Stimulated activated naive B cell treated with anti-CD40 and anti-IgM and Interleukin-4, amounts not matched to agents 10 μg/mL and 1 μg/mL and 100 μg/mL, for 72 hours (primary cell): ENCODE measurements at regions not wholly inside any gene's neighbourhood (a gene's known extent, or its start where the extent isn't known, plus 50 kb on each side); places are given as distances from the start of the nearest gene placed in this dataset.

Experiments used
- ATAC-seq, 2 donors: fragments of 150-1000 bp; cut with Tn5 transposase; replicated peaks; 2 replicates each; pipeline ENCODE4 v1.10.0; 2021; ENCODE audit warnings: moderate library complexity in 1 of 2
- DNase-seq: peaks from one replicate; pipeline ENCODE4 v3.0.0; 2021
- H3K27ac Mint-ChIP-seq: one replicate; pipeline ENCODE4 v1.8.0; 2022; ENCODE audit warnings: mild to moderate bottlenecking, mixed read lengths
- H3K27me3 Mint-ChIP-seq, 2 donors: one replicate each; pipeline ENCODE4 v1.8.0; 2022; ENCODE audit warnings: mixed read lengths in 2 of 2
- H3K36me3 Mint-ChIP-seq, 2 donors: one replicate each; pipeline ENCODE4 v1.8.0; 2022; ENCODE audit warnings: mixed read lengths in 2 of 2, mild to moderate bottlenecking in 1 of 2
- H3K4me1 Mint-ChIP-seq, 2 donors: one replicate each; pipeline ENCODE4 v1.8.0; 2022; ENCODE audit warnings: mixed read lengths in 2 of 2, mild to moderate bottlenecking in 1 of 2
- H3K4me3 Mint-ChIP-seq, 2 donors: one replicate each; pipeline ENCODE4 v1.8.0; 2022; ENCODE audit warnings: mild to moderate bottlenecking in 2 of 2, mixed read lengths in 2 of 2, moderate library complexity in 1 of 2
- H3K9me3 Mint-ChIP-seq, 2 donors: one replicate each; pipeline ENCODE4 v1.8.0; 2022; ENCODE audit warnings: mixed read lengths in 2 of 2, mild to moderate bottlenecking in 1 of 2

DNA sequence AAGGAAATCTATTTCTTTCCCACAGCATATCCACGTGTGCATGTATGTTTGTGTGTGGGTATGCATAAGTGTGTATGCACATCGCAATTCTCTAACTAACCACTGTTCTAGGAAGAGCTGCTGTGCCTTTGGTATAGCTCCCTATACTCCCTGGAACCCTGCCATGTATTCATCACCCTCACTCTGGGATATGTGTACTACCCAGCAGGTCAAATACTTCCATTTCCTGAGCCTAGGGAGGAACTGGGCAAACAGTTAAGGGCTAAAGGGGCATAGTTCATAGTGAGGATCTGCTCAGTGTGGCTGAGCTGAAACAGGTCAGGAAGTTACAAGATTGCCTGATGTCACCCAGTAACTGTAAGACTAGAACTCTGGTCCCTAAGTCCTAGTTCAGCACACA is 260.4 kb downstream of the RPLP1 start:
- Mint-ChIP-seq H3K27ac (no peak overlapping the region), H3K9me3 (peaks cover 9 to 11% of the 10 kb centered on the region in 2 donors), H3K27me3 (peaks cover 54 to 63% of the 10 kb centered on the region in 2 donors), H3K4me1 (peaks cover 14 to 21% of the 10 kb centered on the region in 2 donors), H3K4me3 (no peak overlapping the region), H3K36me3 (peaks cover 5 to 7% of the 10 kb centered on the region in 2 donors)
- ATAC-seq: no peak
- no peak for DNase-seq

DNA sequence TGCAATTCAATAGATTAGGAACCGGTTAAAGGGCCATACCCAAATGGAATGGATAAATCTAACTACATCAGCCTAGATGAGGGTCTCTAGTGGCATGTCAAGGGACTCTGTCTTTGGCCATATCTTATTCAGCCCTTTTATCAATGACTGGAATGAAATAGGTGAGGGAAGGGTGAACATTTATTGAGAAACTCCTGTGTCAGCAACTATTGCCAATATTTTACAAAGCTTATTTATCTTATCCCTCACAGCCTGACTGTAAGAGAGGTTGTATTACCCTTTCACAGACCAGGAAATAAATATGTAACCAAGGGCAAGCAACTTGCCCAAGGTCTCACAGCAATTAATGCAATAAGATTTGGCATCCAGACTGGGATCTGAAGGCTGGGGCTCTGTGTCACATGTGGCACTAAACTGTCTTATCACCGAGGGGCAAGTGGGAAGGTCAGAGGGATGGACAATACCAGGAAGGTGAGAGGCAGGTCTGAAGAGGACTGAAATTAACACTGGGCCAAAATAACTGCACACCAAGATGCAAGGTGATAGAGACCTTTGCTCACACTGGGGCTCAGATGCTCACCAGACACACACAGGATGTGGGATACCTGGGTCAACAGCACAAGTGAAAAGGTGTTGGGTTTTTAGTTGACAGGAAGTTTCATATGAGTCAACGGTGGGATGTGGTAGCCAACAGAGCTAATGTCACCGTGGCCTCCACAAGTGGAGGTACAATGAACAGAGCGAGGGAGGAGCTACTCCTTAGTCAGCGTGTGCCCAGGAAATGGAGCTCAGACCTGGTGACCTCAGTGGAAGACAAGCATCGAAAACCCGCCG is 261.3 kb downstream of the RPLP1 start:
- Mint-ChIP-seq H3K4me3 (no peak overlapping the region), H3K36me3 (no peaks in the 10 kb centered on the region), H3K9me3 (peaks cover 0 to 2% of the 10 kb centered on the region in 2 donors), H3K27me3 (peaks cover 48 to 54% of the 10 kb centered on the region in 2 donors), H3K27ac (no peak overlapping the region), H3K4me1 (peaks cover 16 to 23% of the 10 kb centered on the region in 2 donors)
- DNase-seq (peak; percentile 46), ATAC-seq (peak; percentile 93 to 94)

DNA sequence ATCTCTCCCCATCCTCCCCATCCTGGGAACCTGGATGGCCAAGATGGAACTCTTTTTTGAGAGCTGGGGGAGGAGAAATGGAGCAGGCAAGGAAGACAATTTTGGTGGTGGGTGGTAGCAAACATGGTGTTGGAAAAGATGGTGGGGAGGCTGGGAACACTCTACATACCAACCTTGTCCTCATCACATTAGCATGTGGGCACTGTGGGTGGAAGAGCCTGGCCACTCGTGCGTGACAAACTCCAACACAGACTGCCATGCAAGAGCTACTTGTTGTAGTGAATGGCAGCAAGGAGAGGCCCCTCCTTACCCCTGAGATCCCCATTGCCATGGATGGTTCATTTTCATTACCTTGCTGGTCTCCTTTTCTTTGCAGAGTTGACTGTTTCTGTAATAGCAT is 262.6 kb downstream of the RPLP1 start:
- no peak overlapping the region for H3K27ac Mint-ChIP-seq
- H3K36me3 Mint-ChIP-seq: no peaks in the 10 kb centered on the region
- H3K4me3 Mint-ChIP-seq: no peak overlapping the region
- H3K4me1 Mint-ChIP-seq: peaks cover 23 to 32% of the 10 kb centered on the region in 2 donors
- H3K27me3 Mint-ChIP-seq: peaks cover 47 to 48% of the 10 kb centered on the region in 2 donors
- H3K9me3 Mint-ChIP-seq: no peaks in the 10 kb centered on the region
- ATAC-seq (no peak), DNase-seq (no peak)

DNA sequence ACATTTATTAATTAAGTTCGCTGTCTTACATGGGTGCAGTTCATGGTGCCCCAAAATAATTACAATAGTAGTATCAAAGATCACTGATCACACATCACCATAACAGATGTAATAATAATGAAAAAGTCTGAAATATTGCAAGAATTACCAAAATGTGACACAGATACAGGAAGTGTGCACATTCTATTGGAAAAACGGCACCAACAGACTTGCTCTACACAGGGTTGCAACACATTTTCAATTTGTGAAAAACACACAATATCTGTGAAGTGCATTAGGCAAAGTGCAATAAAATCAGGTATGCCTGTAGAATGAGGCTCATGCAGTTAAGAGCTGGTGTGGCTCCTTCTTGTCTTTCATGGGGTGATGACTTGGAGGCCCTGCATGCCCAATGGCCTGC is 265.8 kb downstream of the RPLP1 start:
- H3K27me3 Mint-ChIP-seq: peaks cover 33 to 52% of the 10 kb centered on the region in 2 donors
- H3K9me3 Mint-ChIP-seq: peaks cover 0 to 3% of the 10 kb centered on the region in 2 donors
- H3K27ac Mint-ChIP-seq: no peak overlapping the region
- DNase-seq (no peak), ATAC-seq (no peak)
- H3K4me3 Mint-ChIP-seq: no peak overlapping the region
- peaks cover 0 to 4% of the 10 kb centered on the region in 2 donors for H3K36me3 Mint-ChIP-seq
- peaks cover 32 to 54% of the 10 kb centered on the region in 2 donors for H3K4me1 Mint-ChIP-seq

DNA sequence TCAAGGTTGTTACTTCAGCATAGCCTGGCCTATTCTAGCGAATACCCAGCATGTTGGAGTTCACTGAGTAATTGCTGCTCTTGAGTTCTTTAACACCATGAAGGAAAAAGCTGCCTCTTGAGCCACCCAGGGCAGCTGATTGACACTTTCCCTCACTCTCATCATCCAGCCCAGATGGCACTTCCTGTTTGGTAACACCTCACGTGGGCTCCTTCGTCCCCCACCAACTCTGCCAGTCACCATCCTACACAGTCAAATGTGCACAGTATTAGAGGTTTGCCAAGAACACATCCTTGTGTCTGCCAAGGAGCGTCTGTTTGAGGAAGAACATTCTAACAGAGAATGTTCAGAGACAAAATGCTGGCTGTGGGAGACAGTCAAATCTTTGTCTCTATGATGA is 266.3 kb downstream of the RPLP1 start:
- Mint-ChIP-seq H3K4me1 (peaks cover 32 to 51% of the 10 kb centered on the region in 2 donors), H3K27ac (no peak overlapping the region), H3K9me3 (peaks cover 0 to 3% of the 10 kb centered on the region in 2 donors), H3K36me3 (peaks cover 0 to 4% of the 10 kb centered on the region in 2 donors), H3K27me3 (peaks cover 34 to 53% of the 10 kb centered on the region in 2 donors), H3K4me3 (no peak overlapping the region)
- ATAC-seq: peak; percentile 56 to 67
- no peak for DNase-seq

DNA sequence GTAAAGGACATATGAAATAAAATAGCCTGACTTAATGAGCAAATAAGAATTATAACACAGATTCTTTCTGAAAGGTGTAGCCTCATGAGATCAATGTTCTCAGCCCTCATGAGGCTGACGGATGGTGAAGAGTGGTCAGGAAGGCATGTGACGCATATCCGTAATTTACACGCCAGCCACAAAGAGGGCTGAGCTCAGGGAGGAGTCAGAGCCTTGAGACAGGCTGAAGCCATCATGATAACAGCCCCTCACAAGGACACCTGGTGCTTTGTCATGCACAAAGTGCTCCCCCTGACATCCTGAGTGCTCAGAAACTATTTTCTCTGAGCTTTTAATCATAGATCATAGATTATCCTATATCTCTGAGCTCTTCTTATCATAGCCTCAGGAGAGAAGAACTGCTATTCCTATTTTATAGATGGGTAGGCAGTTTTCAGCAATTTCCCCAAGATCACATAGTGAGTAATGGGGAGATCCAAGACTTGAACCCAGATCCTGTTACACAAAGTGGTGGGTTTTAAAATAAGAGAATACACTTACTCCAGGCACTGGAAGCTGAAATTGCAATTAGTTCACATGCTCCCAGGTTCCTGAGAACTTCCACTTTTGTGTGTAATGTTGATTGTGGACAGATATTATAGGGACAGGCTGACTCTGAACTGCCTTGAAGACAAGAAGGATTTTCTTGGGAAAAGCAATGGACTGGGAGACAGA is 267.1 kb downstream of the RPLP1 start:
- H3K9me3 Mint-ChIP-seq: peaks cover 0 to 3% of the 10 kb centered on the region in 2 donors
- H3K27me3 Mint-ChIP-seq: peaks cover 33 to 58% of the 10 kb centered on the region in 2 donors
- ATAC-seq (peak; percentile 82 to 88), DNase-seq (peak; percentile 13)
- H3K36me3 Mint-ChIP-seq: peaks cover 0 to 4% of the 10 kb centered on the region in 2 donors
- H3K27ac Mint-ChIP-seq: no peak overlapping the region
- H3K4me3 Mint-ChIP-seq: no peak overlapping the region
- peaks cover 28 to 43% of the 10 kb centered on the region in 2 donors for H3K4me1 Mint-ChIP-seq

DNA sequence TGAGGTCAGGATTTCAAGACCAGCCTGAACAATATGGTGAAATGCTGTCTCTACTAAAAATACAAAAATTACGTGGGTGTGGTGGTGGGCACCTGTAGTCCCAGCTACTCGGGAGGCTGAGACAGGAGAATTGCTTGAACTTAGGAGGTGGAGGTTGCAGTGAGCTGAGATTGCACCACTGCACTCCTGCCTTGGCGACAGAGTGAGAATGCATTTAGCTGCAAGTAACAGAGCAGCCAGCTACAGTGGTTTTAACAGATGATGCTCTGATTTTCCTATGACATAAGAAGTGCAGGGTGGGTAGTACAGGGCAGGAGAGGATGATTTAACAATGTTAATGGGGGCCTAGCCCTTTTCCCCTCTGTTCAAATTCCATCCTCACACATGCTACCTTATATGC is 267.9 kb downstream of the RPLP1 start:
- H3K4me3 Mint-ChIP-seq: no peak overlapping the region
- H3K36me3 Mint-ChIP-seq: peaks cover 0 to 4% of the 10 kb centered on the region in 2 donors
- DNase-seq (no peak), ATAC-seq (no peak)
- H3K4me1 Mint-ChIP-seq: peaks cover 26 to 42% of the 10 kb centered on the region in 2 donors
- H3K27ac Mint-ChIP-seq: no peak overlapping the region
- H3K27me3 Mint-ChIP-seq: peaks cover 35 to 57% of the 10 kb centered on the region in 2 donors
- peaks cover 0 to 3% of the 10 kb centered on the region in 2 donors for H3K9me3 Mint-ChIP-seq

DNA sequence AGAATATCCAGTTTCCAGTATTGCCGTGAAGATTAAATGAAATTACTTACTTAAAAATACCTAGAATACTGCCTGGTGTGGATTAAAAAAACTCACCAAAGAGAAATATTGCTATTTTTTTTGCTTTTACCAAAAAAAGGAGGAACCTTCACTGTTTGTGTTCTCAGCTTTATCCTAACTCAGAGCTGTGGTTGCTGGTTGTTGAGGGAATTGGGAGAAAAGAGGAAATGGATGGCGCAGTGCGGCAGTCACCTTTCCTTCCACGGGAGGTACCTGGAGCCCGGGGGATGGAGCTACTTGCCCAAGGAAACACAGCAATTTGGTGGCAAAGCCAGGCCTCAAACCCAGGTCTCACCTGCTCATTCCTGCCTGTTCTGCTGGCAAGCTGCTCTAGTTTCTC is 270.3 kb downstream of the RPLP1 start:
- ATAC-seq (no peak), DNase-seq (no peak)
- Mint-ChIP-seq H3K4me1 (peaks cover 33 to 50% of the 10 kb centered on the region in 2 donors), H3K36me3 (peaks cover 0 to 4% of the 10 kb centered on the region in 2 donors), H3K27me3 (peaks cover 31 to 61% of the 10 kb centered on the region in 2 donors), H3K4me3 (no peak overlapping the region), H3K27ac (no peak overlapping the region), H3K9me3 (peaks cover 0 to 3% of the 10 kb centered on the region in 2 donors)

DNA sequence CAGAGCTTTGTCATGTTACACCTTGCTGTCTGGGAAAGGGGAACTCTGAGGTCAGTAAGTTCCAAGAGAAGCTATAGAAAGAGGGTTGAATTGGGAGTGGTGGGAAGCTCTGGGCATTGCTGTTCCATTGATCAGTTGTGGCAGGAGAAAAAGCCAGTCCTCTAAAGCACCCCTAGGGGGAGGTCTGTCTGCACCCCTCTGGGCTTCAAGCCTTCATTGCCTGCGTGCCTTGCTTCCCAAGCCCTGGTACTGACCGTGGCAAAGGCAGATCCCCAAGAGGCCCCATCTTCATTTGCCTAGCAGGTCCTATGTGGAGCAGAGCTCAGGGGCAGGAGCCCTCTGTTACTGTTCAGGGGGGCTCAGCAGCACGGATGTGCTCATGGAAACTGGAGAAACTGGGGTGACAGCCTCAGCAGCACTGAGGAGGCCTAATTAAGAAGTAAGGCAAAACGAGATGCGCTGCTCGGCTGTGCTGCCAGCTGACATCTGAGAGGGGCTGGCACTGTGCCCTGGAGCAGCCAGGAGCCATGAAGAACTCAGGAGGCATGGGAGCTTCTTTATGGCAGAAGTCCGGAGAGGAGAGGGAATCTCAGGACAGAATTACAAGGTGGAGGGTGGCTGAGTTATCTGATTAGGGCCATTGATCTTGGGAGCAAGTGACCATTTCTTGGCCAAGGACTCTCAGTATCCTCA is 270.9 kb downstream of the RPLP1 start:
- H3K36me3 Mint-ChIP-seq: peaks cover 0 to 4% of the 10 kb centered on the region in 2 donors

DNA sequence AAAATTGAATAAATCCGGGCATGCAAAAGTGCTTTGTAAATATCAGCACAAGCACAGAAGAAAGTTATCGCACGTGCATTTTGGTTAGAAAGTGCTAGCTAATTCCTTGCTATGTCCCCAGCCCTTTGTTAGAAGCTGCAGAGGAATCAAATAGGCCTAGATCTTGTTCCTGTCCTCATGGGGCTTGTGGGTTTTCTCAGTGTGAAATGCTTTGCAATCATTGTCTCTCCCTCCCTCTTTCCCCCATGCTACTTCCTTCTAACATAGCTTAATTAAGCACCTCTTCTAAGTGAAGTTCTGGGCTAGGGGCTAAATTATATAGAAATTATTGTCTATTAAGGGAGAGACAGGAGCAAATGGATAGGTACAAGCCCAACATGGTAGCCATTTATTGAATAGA is 271.7 kb downstream of the RPLP1 start:
- Mint-ChIP-seq H3K27ac (no peak overlapping the region), H3K4me3 (no peak overlapping the region), H3K36me3 (peaks cover 0 to 4% of the 10 kb centered on the region in 2 donors), H3K4me1 (peaks cover 28 to 43% of the 10 kb centered on the region in 2 donors), H3K27me3 (peaks cover 26 to 61% of the 10 kb centered on the region in 2 donors), H3K9me3 (peaks cover 0 to 3% of the 10 kb centered on the region in 2 donors)
- ATAC-seq: no peak
- DNase-seq: no peak

More for the DNA sequence above, 270.9 kb downstream of the RPLP1 start:
- Mint-ChIP-seq H3K27me3 (peaks cover 31 to 61% of the 10 kb centered on the region in 2 donors), H3K4me1 (peaks cover 33 to 50% of the 10 kb centered on the region in 2 donors), H3K27ac (no peak overlapping the region), H3K4me3 (no peak overlapping the region), H3K9me3 (peaks cover 0 to 3% of the 10 kb centered on the region in 2 donors)
- ATAC-seq (no peak), DNase-seq (no peak)

DNA sequence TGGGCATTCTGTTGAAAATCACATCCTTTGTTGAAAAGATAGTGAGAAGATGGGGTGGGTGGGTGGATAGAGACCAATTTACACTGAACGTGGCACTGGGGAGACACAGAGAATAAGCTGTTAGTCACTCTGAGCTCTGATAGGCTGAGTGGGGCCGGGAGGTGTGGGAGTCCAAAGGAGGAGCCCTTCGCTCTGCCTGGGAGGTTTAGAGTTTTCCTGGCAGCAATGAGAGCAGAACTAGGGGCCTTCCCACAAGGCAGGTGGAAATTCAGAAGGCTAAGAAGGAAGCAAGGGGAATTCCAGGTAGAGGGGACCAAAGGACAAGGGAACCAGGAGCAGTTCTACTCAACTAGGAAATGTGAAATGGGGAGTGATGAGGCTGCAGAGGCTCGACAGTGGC is 272.7 kb downstream of the RPLP1 start:
- peaks cover 0 to 3% of the 10 kb centered on the region in 2 donors for H3K9me3 Mint-ChIP-seq
- peaks cover 24 to 39% of the 10 kb centered on the region in 2 donors for H3K4me1 Mint-ChIP-seq
- peaks cover 28 to 60% of the 10 kb centered on the region in 2 donors for H3K27me3 Mint-ChIP-seq
- peaks cover 0 to 4% of the 10 kb centered on the region in 2 donors for H3K36me3 Mint-ChIP-seq
- no peak for DNase-seq
- H3K4me3 Mint-ChIP-seq: no peak overlapping the region
- H3K27ac Mint-ChIP-seq: no peak overlapping the region
- no peak for ATAC-seq

DNA sequence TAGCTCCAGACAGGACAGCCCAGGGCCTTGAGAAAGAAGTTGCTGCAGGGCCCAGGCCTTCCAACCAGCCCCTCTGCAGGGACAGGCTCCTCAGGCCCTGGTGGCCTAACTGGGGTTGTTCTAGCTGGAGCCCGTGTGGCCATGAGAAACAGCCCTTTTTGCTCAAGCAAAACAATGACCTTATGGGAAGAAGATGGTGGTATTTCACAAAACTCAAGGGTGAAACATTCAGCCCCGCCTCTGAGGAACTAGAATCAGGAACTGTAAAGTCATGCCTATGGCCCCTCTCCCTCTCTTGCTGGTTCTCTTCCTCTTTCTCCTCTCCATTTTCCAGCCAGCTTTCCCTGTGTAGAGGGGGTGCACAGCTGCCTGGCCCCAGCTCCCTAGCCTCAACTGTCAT is 273.3 kb downstream of the RPLP1 start:
- H3K4me3 Mint-ChIP-seq: no peak overlapping the region
- H3K27ac Mint-ChIP-seq: peak overlapping the region; percentile 26
- ATAC-seq: peak; percentile 66 to 71
- H3K9me3 Mint-ChIP-seq: no peaks in the 10 kb centered on the region
- DNase-seq: no peak
- peaks cover 30 to 53% of the 10 kb centered on the region in 2 donors for H3K27me3 Mint-ChIP-seq
- peaks cover 24 to 32% of the 10 kb centered on the region in 2 donors for H3K4me1 Mint-ChIP-seq
- no peaks in the 10 kb centered on the region for H3K36me3 Mint-ChIP-seq

DNA sequence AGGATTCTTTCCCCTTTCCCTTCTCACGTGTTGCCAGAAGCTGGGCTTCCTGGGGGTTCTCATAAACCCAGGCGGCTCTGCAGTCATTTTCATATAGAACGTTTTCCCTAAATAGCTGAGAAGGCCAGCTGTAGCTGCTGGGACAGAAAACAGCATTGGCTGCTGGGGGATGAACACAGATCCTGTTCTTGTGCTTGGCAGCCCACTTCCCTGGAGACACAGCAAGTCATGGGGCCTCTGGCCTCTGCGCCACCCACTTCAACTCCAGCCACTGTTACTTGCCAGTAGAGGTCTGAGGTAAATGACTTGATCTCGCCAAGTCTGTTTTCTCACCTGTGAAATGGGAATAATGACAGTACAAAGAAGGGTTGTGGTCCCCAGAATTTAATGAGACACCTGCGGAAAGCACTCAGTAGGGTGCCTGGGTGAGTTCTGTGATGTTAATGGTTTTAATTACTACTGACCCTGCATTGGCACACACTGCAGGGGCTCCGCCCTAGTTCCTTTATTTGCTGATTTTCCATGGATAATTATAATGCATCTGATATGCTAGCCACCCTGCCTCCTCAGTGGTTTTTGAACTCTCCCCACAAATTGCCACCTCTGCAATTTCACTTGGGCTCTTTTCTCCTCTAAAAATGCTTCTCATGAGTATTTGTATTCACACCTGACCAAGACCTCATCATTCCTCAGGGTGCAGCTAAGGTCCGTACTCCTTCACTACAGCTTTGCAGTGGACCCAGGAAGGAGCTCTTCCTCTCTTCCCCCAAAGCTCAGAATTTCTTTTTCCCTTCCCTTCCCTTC is 274.7 kb downstream of the RPLP1 start:
- DNase-seq: no peak
- H3K4me1 Mint-ChIP-seq: peaks cover 17 to 18% of the 10 kb centered on the region in 2 donors
- H3K36me3 Mint-ChIP-seq: no peaks in the 10 kb centered on the region
- peak overlapping the region; percentile 73 for H3K27ac Mint-ChIP-seq
- H3K4me3 Mint-ChIP-seq: no peak overlapping the region
- no peak for ATAC-seq
- H3K9me3 Mint-ChIP-seq: no peaks in the 10 kb centered on the region
- H3K27me3 Mint-ChIP-seq: peaks cover 30 to 53% of the 10 kb centered on the region in 2 donors
